Muscle layer of duodenum (tissue), 2 donors: ENCODE measurements at regions not wholly inside any gene's neighbourhood (a gene's known extent, or its start where the extent isn't known, plus 50 kb on each side); places are given as distances from the start of the nearest gene placed in this dataset.

Experiments used
- H3K27ac ChIP-seq: one replicate; pipeline ENCODE4 v1.7.0; 2013; ENCODE audit warnings: mild to moderate bottlenecking, low read length
- H3K27me3 ChIP-seq: one replicate; pipeline ENCODE4 v1.7.0; 2013; ENCODE audit warnings: low read depth, mild to moderate bottlenecking, control low read depth, low read length
- H3K36me3 ChIP-seq, 2 donors: one replicate each; pipeline ENCODE4 v1.7.0; 2013; ENCODE audit warnings: low read length in 2 of 2, control low read depth in 1 of 2, mild to moderate bottlenecking in 1 of 2; ENCODE audit not compliant: insufficient read depth in 2 of 2, control insufficient read depth in 1 of 2
- H3K4me1 ChIP-seq, 2 donors: one replicate each; pipeline ENCODE4 v1.7.0; 2013; ENCODE audit warnings: low read length in 2 of 2, mild to moderate bottlenecking in 2 of 2, control low read depth in 1 of 2, moderate library complexity in 1 of 2; ENCODE audit not compliant: insufficient read depth in 2 of 2, control insufficient read depth in 1 of 2
- H3K4me3 ChIP-seq, 2 donors: one replicate each; pipeline ENCODE4 v1.7.0; 2013; ENCODE audit warnings: low read length in 2 of 2, low read depth in 1 of 2, mild to moderate bottlenecking in 1 of 2
- H3K9me3 ChIP-seq, 2 donors: one replicate each; pipeline ENCODE4 v1.7.0; 2013; ENCODE audit warnings: low read length in 2 of 2, control low read depth in 1 of 2, mild to moderate bottlenecking in 1 of 2; ENCODE audit not compliant: control insufficient read depth in 1 of 2
- donor health status: healthy.

DNA sequence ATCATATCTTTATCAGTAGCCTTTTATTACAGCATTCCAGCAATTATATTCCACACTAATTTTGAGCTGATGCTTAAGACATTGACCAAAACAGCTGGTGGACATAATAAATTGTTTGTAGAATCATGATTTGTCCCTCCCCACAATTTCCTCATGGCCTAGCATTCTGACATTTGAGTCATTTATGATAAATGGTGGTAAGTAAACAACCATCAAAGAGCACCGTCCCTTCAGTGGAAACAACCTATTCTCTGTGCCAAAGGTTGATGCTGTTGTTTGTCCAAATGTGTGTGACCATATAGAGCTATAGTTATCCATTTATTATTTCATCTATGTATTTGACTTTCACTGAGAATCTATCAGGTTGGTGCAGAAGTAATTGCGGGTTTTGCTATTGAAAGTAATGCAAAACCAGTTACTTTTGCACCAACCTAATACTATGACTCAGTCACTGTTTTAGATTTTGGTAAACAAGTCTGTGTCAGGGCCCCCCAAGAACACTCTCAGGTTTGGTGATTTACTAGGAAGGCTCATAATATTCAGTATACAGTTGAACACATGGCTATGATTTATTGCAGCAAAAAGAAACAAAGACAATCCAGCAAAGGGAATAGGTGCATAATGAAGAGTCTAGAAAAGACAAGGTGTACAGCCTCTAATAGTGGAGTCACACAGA is 608.7 kb upstream of the REG3G start:
- Histone ChIP-seq H3K4me1 (no peaks in the 10 kb centered on the region), H3K27ac (no peak overlapping the region), H3K27me3 (no peaks in the 10 kb centered on the region), H3K4me3 (no peak overlapping the region), H3K36me3 (no peaks in the 10 kb centered on the region), H3K9me3 (no peaks in the 10 kb centered on the region)

- no peak overlapping the region for H3K4me3 ChIP-seq
- H3K27ac ChIP-seq = no peak overlapping the region
- H3K9me3 ChIP-seq = no peaks in the 10 kb centered on the region
- no peaks in the 10 kb centered on the region for H3K4me1 ChIP-seq
- H3K27me3 ChIP-seq = no peaks in the 10 kb centered on the region
- no peaks in the 10 kb centered on the region for H3K36me3 ChIP-seq
Observed at GRCh38 chr2:78417355-78417754, 608.1 kb upstream of the REG3G start.

DNA sequence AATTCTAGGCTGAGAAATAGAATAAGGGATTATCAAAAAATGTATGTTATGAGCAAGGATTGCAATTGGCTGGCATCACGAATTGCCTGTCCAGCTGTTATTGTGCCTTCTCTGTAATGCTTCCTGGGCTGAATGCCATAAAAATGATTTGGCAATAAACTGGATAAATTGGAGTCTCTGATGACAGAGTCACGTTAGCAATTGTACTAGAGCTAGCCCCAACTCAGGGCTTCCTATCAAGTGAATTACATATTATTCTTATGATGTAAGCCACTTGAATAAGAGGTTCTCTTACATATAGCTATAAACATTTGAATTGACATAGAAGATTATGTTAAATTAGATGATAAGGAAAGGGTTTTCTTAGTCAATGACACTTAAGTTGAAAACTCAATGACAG is 607.5 kb upstream of the REG3G start:
- Histone ChIP-seq H3K9me3 (no peaks in the 10 kb centered on the region), H3K4me3 (no peak overlapping the region), H3K36me3 (no peaks in the 10 kb centered on the region), H3K4me1 (no peaks in the 10 kb centered on the region), H3K27ac (no peak overlapping the region), H3K27me3 (no peaks in the 10 kb centered on the region)

GRCh38 chr2:78420132-78420531 is 605.4 kb upstream of the REG3G start:
- H3K4me1 ChIP-seq = no peaks in the 10 kb centered on the region

GRCh38 chr2:78423631-78424030 is 601.9 kb upstream of the REG3G start:
- no peak overlapping the region for H3K4me3 ChIP-seq
- H3K9me3 ChIP-seq = no peaks in the 10 kb centered on the region
- no peaks in the 10 kb centered on the region for H3K27me3 ChIP-seq
- H3K36me3 ChIP-seq = no peaks in the 10 kb centered on the region
- H3K27ac ChIP-seq = no peak overlapping the region
- H3K4me1 ChIP-seq = no peaks in the 10 kb centered on the region

More at GRCh38 chr2:78420132-78420531, 605.4 kb upstream of the REG3G start:
- Histone ChIP-seq H3K4me3 (no peak overlapping the region), H3K9me3 (no peaks in the 10 kb centered on the region), H3K36me3 (no peaks in the 10 kb centered on the region), H3K27me3 (no peaks in the 10 kb centered on the region), H3K27ac (no peak overlapping the region)

GRCh38 chr2:78427170-78427569 is 598.3 kb upstream of the REG3G start:
- H3K4me1 ChIP-seq = no peaks in the 10 kb centered on the region
- H3K4me3 ChIP-seq = no peak overlapping the region
- H3K36me3 ChIP-seq = no peaks in the 10 kb centered on the region
- H3K27me3 ChIP-seq = no peaks in the 10 kb centered on the region
- no peak overlapping the region for H3K27ac ChIP-seq
- no peaks in the 10 kb centered on the region for H3K9me3 ChIP-seq

DNA sequence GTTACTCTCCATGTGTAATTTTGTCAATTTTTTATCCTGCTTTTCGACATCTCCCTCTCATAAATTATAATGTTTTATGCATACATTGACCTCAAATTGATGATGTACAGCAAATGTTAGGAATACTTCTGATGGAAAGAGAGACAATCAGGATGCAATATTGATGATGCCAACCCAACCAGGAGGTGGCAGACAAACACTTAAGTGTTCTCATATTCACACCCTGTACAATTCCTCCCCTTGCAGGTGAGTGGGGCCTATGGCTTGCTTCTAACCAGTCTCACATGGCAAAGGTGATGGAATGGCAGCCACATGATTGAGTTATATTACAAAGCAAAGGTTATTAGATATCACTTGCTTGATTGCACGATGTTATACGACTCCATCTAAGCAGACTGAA is 594.3 kb upstream of the REG3G start:
- H3K27me3 ChIP-seq = no peaks in the 10 kb centered on the region
- H3K9me3 ChIP-seq = no peaks in the 10 kb centered on the region
- no peak overlapping the region for H3K4me3 ChIP-seq

DNA sequence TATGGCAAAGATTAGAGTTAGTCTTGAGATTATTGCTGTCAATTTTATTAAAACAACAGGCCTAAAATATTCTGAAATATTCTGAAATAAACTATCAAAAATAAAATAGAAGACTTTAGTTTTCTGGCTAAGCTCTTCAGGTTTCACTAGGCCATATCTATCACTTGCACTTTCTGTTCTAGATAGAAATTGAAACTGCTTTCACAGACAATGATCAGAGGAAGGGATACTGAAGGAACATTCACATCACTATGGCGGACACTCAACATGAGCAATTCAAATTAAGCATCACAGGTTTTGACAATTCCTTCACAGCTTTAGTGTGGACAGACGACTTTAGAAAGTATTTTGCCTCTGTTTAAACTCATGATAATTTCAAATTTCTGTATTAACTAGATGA is 586.4 kb upstream of the REG3G start:
- Histone ChIP-seq H3K36me3 (no peaks in the 10 kb centered on the region), H3K27ac (no peak overlapping the region), H3K4me1 (no peaks in the 10 kb centered on the region), H3K9me3 (no peaks in the 10 kb centered on the region), H3K27me3 (no peaks in the 10 kb centered on the region), H3K4me3 (no peak overlapping the region)

More for the DNA sequence above, 594.3 kb upstream of the REG3G start:
- H3K4me1 ChIP-seq = no peaks in the 10 kb centered on the region
- H3K36me3 ChIP-seq = no peaks in the 10 kb centered on the region
- no peak overlapping the region for H3K27ac ChIP-seq

- no peaks in the 10 kb centered on the region for H3K4me1 ChIP-seq
- H3K27me3 ChIP-seq = no peaks in the 10 kb centered on the region
- H3K36me3 ChIP-seq = no peaks in the 10 kb centered on the region
- no peak overlapping the region for H3K4me3 ChIP-seq
- no peaks in the 10 kb centered on the region for H3K9me3 ChIP-seq
- H3K27ac ChIP-seq = no peak overlapping the region
Observed at GRCh38 chr2:78455586-78455985, 569.9 kb upstream of the REG3G start.

DNA sequence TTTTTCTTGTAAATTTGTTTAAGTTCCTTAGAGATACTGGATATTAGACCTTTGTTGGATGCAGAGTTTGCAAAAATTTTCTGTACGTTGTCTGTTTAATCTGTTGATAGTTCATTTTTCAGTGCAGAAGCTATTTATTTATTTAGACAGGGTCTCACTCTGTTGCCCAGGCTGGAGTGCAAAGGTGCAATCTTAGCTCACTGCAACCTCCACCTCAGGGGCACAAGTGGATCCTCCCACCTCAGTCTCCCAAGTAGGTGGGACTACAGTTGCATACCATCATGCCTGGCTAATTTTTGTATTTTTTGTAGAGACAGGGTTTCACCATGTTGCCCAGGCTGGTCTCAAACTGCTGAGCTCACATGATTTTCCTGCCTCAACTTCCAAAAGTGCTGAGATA is 568.2 kb upstream of the REG3G start:
- no peak overlapping the region for H3K27ac ChIP-seq
- no peaks in the 10 kb centered on the region for H3K27me3 ChIP-seq
- H3K4me1 ChIP-seq = no peaks in the 10 kb centered on the region
- no peaks in the 10 kb centered on the region for H3K9me3 ChIP-seq
- no peak overlapping the region for H3K4me3 ChIP-seq
- H3K36me3 ChIP-seq = no peaks in the 10 kb centered on the region

DNA sequence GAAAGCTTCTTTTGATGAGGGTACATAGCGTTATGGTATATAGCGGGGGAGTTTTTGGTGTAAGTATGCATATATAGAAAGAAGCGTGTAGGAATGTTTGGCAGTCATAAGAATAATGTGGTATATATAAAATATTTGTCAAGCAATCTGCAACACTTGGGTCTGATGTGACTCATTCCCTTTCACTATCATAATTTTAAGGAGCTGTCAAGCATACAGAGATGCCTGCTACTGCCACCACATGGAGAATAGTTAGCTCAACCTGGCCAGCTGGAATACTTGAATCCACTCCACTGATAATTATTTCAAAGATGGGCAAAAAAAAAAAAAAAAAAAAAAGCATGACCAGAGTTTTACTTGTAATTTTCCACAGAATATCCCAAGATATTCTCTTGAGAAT is 559.8 kb upstream of the REG3G start:
- Histone ChIP-seq H3K36me3 (no peaks in the 10 kb centered on the region), H3K4me1 (no peaks in the 10 kb centered on the region), H3K27ac (no peak overlapping the region), H3K9me3 (no peaks in the 10 kb centered on the region), H3K27me3 (no peaks in the 10 kb centered on the region), H3K4me3 (no peak overlapping the region)

DNA sequence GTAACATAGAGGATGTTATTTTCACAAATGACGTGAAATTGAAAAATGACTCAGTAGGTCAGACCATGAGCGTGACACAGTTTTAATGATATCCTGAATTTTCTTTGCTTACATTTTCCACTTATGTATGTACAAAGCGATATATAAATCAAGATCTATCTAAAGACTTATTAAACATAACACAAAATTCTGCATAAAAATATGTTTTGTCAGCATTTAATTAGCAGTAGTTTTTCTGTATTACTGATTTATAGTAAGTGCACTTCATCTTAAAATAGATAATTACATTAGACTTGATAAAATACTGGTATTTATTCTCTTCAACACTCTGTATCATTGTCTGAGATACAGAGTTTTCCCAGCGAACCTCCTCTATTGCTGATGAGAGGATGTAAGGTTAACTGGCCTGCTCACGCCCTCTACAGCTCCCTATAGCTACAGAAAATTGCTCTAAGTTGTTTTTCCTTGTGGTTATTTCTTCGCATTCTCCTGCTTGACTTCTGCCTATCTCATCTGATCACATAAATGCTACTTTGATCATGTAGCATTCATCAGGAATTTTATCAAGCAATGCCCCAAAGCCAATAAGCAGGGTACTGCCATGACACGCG is 548.8 kb upstream of the REG3G start:
- Histone ChIP-seq H3K27me3 (no peaks in the 10 kb centered on the region), H3K4me1 (no peaks in the 10 kb centered on the region), H3K36me3 (no peaks in the 10 kb centered on the region), H3K27ac (no peak overlapping the region), H3K4me3 (no peak overlapping the region), H3K9me3 (no peaks in the 10 kb centered on the region)
